SK-N-SH treated with all-trans-retinoic acid at 6 μM for 48 hours (cell line): ENCODE measurements at regions not wholly inside any gene's neighbourhood (a gene's known extent, or its start where the extent isn't known, plus 50 kb on each side); places are given as distances from the start of the nearest gene placed in this dataset.

Experiments
- GLIS3 ChIP-seq: fragments of 250-450 bp; sonication (Bioruptor Pico); IDR thresholded peaks from 2 replicates; pipeline ENCODE4 v1.5.0; 2020; ENCODE audit warnings: mild to moderate bottlenecking, moderate library complexity
- RARB ChIP-seq: fragments of 250-450 bp; sonication (Bioruptor Pico); IDR thresholded peaks from 2 replicates; pipeline ENCODE4 v1.8.0; 2021; ENCODE audit warnings: mild to moderate bottlenecking, moderate library complexity
- SNAI2 ChIP-seq: fragments of 250-450 bp; sonication (Bioruptor Pico); IDR thresholded peaks from 2 replicates; pipeline ENCODE4 v1.5.0; 2020; ENCODE audit warnings: mild to moderate bottlenecking, moderate library complexity
- TCF4 ChIP-seq: fragments of 250-450 bp; sonication (Bioruptor Pico); IDR thresholded peaks from 2 replicates; pipeline ENCODE4 v1.8.0; 2021; ENCODE audit warnings: mild to moderate bottlenecking, moderate library complexity, borderline replicate concordance
- TOX ChIP-seq: fragments of 250-450 bp; sonication (Bioruptor Pico); IDR thresholded peaks from 2 replicates; pipeline ENCODE4 v1.8.0; 2021; ENCODE audit warnings: mild to moderate bottlenecking, moderate library complexity, borderline replicate concordance

GRCh38 chr18:21991081-21991534 is 178.3 kb upstream of the GATA6 start:
- no peak for TF ChIP-seq TOX (CRISPR knock-in tag)
- no peak for TF ChIP-seq TCF4
- TF ChIP-seq SNAI2 (CRISPR knock-in tag): no peak
- no peak for TF ChIP-seq RARB (CRISPR knock-in tag)
- no peak for TF ChIP-seq GLIS3 (CRISPR knock-in tag)
